ENCODE measurements at regions not wholly inside any gene's neighbourhood (a gene's known extent, or its start where the extent isn't known, plus 50 kb on each side); places are given as distances from the start of the nearest gene placed in this dataset.

DNA sequence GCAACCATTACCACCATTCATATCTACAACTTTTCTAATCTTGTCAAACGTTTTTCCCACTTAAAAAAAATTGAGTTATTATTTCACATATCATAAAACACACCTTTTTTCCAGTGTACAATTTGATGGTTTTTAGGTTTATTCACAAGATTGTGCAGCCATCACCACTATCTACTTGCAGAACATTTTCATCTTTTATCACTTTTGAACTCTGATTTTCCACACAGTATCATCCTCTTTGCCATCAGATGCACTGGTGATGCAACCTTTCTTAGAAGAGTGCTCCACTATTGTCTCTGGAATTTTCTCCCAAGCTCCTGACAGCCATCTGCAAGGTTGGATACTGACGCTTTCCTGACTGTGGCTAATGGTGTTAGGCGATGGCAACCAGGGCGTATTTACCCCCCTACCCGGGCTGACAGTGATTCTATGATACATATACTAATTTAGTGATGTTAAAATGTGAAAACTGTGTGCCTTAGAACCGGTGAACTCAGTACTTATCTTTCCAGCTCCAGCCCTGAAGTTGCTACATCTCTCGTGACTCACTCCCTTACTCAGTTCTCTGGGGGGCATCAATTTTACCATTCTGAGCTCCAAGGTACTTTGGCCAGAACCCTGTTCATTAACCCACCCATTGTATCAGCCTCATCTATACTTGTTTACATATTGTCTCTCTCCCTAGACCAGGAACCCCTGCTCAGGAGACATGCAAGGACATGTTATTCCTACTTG is 105.4 kb upstream of the SPRED2 start:
- DNase-seq (ENCODE audit: low read depth in 4 of 6, low spot score in 6 of 6): no peak
- H3K27me3 ChIP-seq (ENCODE audit: control insufficient read depth, insufficient read depth, low read length): no peaks in the 10 kb centered on the region
- no peaks in the 10 kb centered on the region for H3K36me3 ChIP-seq (ENCODE audit: control insufficient read depth, insufficient read depth, low read length)
- no peak overlapping the region for H3K4me3 ChIP-seq (ENCODE audit: low read depth, low read length)
- H3K9me3 ChIP-seq (ENCODE audit: control insufficient read depth, insufficient read depth, low read length): no peaks in the 10 kb centered on the region
- 100% methylated on average over 1 of the region's 7 CpGs for WGBS (ENCODE audit: insufficient coverage)
- no peak overlapping the region for H3K27ac ChIP-seq (ENCODE audit: low read depth, low read length)
- no peaks in the 10 kb centered on the region for H3K4me1 ChIP-seq (ENCODE audit: control insufficient read depth, insufficient read depth, low read length)

DNA sequence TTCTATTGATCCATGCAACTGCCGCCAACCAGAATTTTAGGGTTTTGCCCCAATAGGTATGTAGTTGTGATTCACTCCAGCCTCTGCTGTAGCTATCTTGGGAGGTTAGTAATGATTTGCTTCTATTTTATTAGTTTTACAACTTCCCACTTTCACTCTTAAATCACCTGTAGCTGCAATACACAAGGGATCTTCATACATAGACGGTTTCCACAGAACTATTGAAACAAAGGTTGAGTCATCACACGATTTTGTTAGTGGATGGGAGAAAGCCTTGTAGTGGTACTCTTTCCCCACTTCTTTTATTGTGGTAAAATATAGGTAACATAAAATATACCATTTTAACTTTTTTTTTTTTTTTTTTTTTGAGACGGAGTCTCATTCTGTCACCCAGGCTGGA is 104.2 kb upstream of the SPRED2 start:
- DNase-seq (ENCODE audit: low read depth in 4 of 6, low spot score in 6 of 6): no peak

DNA sequence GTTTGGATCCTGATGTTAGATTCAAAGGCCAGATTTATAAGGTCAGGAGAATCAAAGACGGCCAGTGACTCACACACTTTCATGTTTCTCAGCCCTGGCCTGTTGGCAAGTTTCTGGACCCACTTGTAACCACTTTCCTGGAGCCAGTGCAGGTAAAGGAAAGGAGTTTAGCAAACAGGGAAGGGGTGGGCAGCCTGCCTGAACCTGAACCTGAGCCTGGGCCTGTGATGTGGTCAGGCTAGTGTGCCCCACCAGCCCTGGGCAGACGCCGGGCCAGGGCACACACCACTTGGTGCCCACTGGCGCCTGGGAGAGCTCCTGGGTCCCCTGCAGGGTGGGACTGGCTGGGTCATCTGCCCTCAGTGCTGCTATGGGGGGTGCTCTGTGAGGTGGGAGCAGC is 100.5 kb upstream of the SPRED2 start:
- Histone ChIP-seq H3K27ac (ENCODE audit: low read depth, low read length) (no peak overlapping the region), H3K27me3 (ENCODE audit: control insufficient read depth, insufficient read depth, low read length) (no peaks in the 10 kb centered on the region), H3K4me3 (ENCODE audit: low read depth, low read length) (no peak overlapping the region), H3K9me3 (ENCODE audit: control insufficient read depth, insufficient read depth, low read length) (no peaks in the 10 kb centered on the region), H3K36me3 (ENCODE audit: control insufficient read depth, insufficient read depth, low read length) (no peaks in the 10 kb centered on the region), H3K4me1 (ENCODE audit: control insufficient read depth, insufficient read depth, low read length) (no peaks in the 10 kb centered on the region)
- no peak for DNase-seq (ENCODE audit: low read depth in 4 of 6, low spot score in 6 of 6)
- 100% methylated on average over 4 of the region's 4 CpGs for WGBS (ENCODE audit: insufficient coverage)

More for the DNA sequence above, 104.2 kb upstream of the SPRED2 start:
- Histone ChIP-seq H3K4me1 (ENCODE audit: control insufficient read depth, insufficient read depth, low read length) (no peaks in the 10 kb centered on the region), H3K9me3 (ENCODE audit: control insufficient read depth, insufficient read depth, low read length) (no peaks in the 10 kb centered on the region), H3K4me3 (ENCODE audit: low read depth, low read length) (no peak overlapping the region), H3K27ac (ENCODE audit: low read depth, low read length) (no peak overlapping the region), H3K36me3 (ENCODE audit: control insufficient read depth, insufficient read depth, low read length) (no peaks in the 10 kb centered on the region), H3K27me3 (ENCODE audit: control insufficient read depth, insufficient read depth, low read length) (no peaks in the 10 kb centered on the region)
- whole genome bisulfite sequencing (ENCODE audit: insufficient coverage): 100% methylated on average over 1 of the region's 4 CpGs

- no peak overlapping the region for H3K27ac ChIP-seq (ENCODE audit: low read depth, low read length)
- no peaks in the 10 kb centered on the region for H3K9me3 ChIP-seq (ENCODE audit: control insufficient read depth, insufficient read depth, low read length)
- no CpG with 5 or more reads among the region's 3 CpGs for WGBS (ENCODE audit: insufficient coverage)
- no peak overlapping the region for H3K4me3 ChIP-seq (ENCODE audit: low read depth, low read length)
- H3K36me3 ChIP-seq (ENCODE audit: control insufficient read depth, insufficient read depth, low read length): no peaks in the 10 kb centered on the region
- peak in 2 of 6 donors; percentile 21 to 39 for DNase-seq (ENCODE audit: low read depth in 4 of 6, low spot score in 6 of 6)
- H3K4me1 ChIP-seq (ENCODE audit: control insufficient read depth, insufficient read depth, low read length): no peaks in the 10 kb centered on the region
- H3K27me3 ChIP-seq (ENCODE audit: control insufficient read depth, insufficient read depth, low read length): no peaks in the 10 kb centered on the region
These were observed 99.9 kb upstream of the SPRED2 start for GRCh38 chr2:65532326-65532725.

DNA sequence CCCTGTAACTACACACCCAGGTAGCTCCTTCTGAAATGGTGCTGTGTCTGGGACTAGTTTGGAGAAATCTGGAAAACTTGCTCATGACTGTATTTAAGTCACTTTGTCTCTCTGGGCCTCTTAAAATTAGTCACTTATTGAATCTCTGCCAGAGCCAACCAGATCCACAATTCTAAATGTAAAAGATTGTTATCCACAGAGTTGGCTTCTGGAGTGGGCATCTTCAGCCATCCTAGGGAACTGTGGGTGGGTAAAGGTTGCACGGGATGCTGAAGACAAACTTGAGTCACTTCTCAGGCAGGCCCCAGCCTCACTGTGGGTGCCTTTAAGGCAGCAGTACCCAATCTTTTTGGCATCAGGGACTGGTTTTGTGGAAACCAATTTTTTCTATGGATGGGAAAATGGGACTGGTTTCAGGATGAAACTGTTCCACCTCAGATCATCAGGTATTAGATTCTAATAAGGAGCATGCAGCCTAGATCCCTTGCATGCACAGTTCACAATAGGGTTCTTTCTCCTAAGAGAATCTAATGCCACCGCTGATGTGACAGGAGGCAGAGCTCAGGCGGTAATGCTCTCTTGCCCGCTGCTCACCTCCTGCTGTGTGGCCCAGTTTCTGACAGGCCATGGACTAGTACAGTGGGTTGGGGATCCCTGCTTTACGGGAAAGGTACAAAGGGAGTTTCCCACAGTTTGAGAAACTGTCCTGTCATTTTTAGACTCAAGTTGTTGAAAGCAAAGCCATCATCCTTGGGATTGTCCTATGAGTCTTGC is 98.3 kb upstream of the SPRED2 start:
- WGBS (ENCODE audit: insufficient coverage): 82% methylated on average over 4 of the region's 5 CpGs
- no peak for DNase-seq (ENCODE audit: low read depth in 4 of 6, low spot score in 6 of 6)
- Histone ChIP-seq H3K4me3 (ENCODE audit: low read depth, low read length) (no peak overlapping the region), H3K27ac (ENCODE audit: low read depth, low read length) (no peak overlapping the region), H3K27me3 (ENCODE audit: control insufficient read depth, insufficient read depth, low read length) (no peaks in the 10 kb centered on the region), H3K9me3 (ENCODE audit: control insufficient read depth, insufficient read depth, low read length) (no peaks in the 10 kb centered on the region), H3K4me1 (ENCODE audit: control insufficient read depth, insufficient read depth, low read length) (no peaks in the 10 kb centered on the region), H3K36me3 (ENCODE audit: control insufficient read depth, insufficient read depth, low read length) (no peaks in the 10 kb centered on the region)

- Histone ChIP-seq H3K27ac (ENCODE audit: low read depth, low read length) (no peak overlapping the region), H3K27me3 (ENCODE audit: control insufficient read depth, insufficient read depth, low read length) (no peaks in the 10 kb centered on the region), H3K9me3 (ENCODE audit: control insufficient read depth, insufficient read depth, low read length) (no peaks in the 10 kb centered on the region), H3K4me1 (ENCODE audit: control insufficient read depth, insufficient read depth, low read length) (no peaks in the 10 kb centered on the region), H3K4me3 (ENCODE audit: low read depth, low read length) (no peak overlapping the region), H3K36me3 (ENCODE audit: control insufficient read depth, insufficient read depth, low read length) (no peaks in the 10 kb centered on the region)
- DNase-seq (ENCODE audit: low read depth in 4 of 6, low spot score in 6 of 6): no peak
- 88% methylated on average over 3 of the region's 5 CpGs for WGBS (ENCODE audit: insufficient coverage)
These were observed 97.0 kb upstream of the SPRED2 start for GRCh38 chr2:65529419-65529818.

- Histone ChIP-seq H3K4me1 (ENCODE audit: control insufficient read depth, insufficient read depth, low read length) (no peaks in the 10 kb centered on the region), H3K36me3 (ENCODE audit: control insufficient read depth, insufficient read depth, low read length) (no peaks in the 10 kb centered on the region), H3K27ac (ENCODE audit: low read depth, low read length) (no peak overlapping the region), H3K27me3 (ENCODE audit: control insufficient read depth, insufficient read depth, low read length) (no peaks in the 10 kb centered on the region), H3K4me3 (ENCODE audit: low read depth, low read length) (no peak overlapping the region), H3K9me3 (ENCODE audit: control insufficient read depth, insufficient read depth, low read length) (no peaks in the 10 kb centered on the region)
- DNase-seq (ENCODE audit: low read depth in 4 of 6, low spot score in 6 of 6): no peak
- WGBS (ENCODE audit: insufficient coverage): 100% methylated on average over 1 of the region's 1 CpG
These were observed 95.8 kb upstream of the SPRED2 start for GRCh38 chr2:65528241-65528574.

GRCh38 chr2:65527451-65528240 is 95.2 kb upstream of the SPRED2 start:
- H3K36me3 ChIP-seq (ENCODE audit: control insufficient read depth, insufficient read depth, low read length): no peaks in the 10 kb centered on the region
- H3K4me3 ChIP-seq (ENCODE audit: low read depth, low read length): no peak overlapping the region
- 82% methylated on average over 3 of the region's 4 CpGs for WGBS (ENCODE audit: insufficient coverage)
- no peak for DNase-seq (ENCODE audit: low read depth in 4 of 6, low spot score in 6 of 6)
- H3K4me1 ChIP-seq (ENCODE audit: control insufficient read depth, insufficient read depth, low read length): no peaks in the 10 kb centered on the region
- no peaks in the 10 kb centered on the region for H3K27me3 ChIP-seq (ENCODE audit: control insufficient read depth, insufficient read depth, low read length)
- no peaks in the 10 kb centered on the region for H3K9me3 ChIP-seq (ENCODE audit: control insufficient read depth, insufficient read depth, low read length)
- no peak overlapping the region for H3K27ac ChIP-seq (ENCODE audit: low read depth, low read length)

GRCh38 chr2:65525616-65526231 is 93.3 kb upstream of the SPRED2 start:
- Histone ChIP-seq H3K4me1 (ENCODE audit: control insufficient read depth, insufficient read depth, low read length) (no peaks in the 10 kb centered on the region), H3K27me3 (ENCODE audit: control insufficient read depth, insufficient read depth, low read length) (no peaks in the 10 kb centered on the region), H3K36me3 (ENCODE audit: control insufficient read depth, insufficient read depth, low read length) (no peaks in the 10 kb centered on the region), H3K9me3 (ENCODE audit: control insufficient read depth, insufficient read depth, low read length) (no peaks in the 10 kb centered on the region), H3K4me3 (ENCODE audit: low read depth, low read length) (no peak overlapping the region), H3K27ac (ENCODE audit: low read depth, low read length) (peak overlapping the region; percentile 42)
- whole genome bisulfite sequencing (ENCODE audit: insufficient coverage): no CpG with 5 or more reads among the region's 4 CpGs
- DNase-seq (ENCODE audit: low read depth in 4 of 6, low spot score in 6 of 6): peak in 1 of 6 donors; percentile 70
